K562 (cell line): ENCODE measurements at regions not wholly inside any gene's neighbourhood (a gene's known extent, or its start where the extent isn't known, plus 50 kb on each side); places are given as distances from the start of the nearest gene placed in this dataset.

Source experiments
- ATAC-seq: fragments of 200-7000 bp; cut with Tn5 transposase; 3 replicates; pipeline ENCODE4 v1.9.1; 2020; ENCODE audit warnings: moderate library complexity
- BruUV-seq: library from RNA; stranded (reverse); fragments of 400-500 nt; replicated peaks from 2 replicates; lab custom pipeline; 2021; lab: Mats Ljungman, UMichigan
- CTCF ChIA-PET: fragments of 300-600 bp; formaldehyde crosslinking; extraction: SDS; loops from one replicate; lab custom pipeline; 2021; ENCODE audit warnings: low intra/inter-chr PET ratio; lab: Yijun Ruan, JAX
- POLR2A ChIA-PET: fragments of 300-600, 350-650 bp; sonication (Branson Sonifier 250); formaldehyde crosslinking; extraction: SDS; loops from one replicate; lab custom pipeline; 2021; ENCODE audit warnings: antibody characterized with exemption, inconsistent platforms; lab: Yijun Ruan, JAX
- DNase-seq, 4 experiments: peaks; one replicate each; pipeline versions ENCODE4 v3.0.0 to v3.0.0-alpha.2; 2011 to 2018; ENCODE audit warnings: low spot score in 3 of 4, mixed read lengths in 3 of 4; ENCODE audit errors: extremely low read depth in 1 of 4
- FAIRE-seq: peaks from 2 replicates; lab custom pipeline; 2011; peaks lifted over from hg19 to GRCh38; lab: Jason Lieb, UNC
- H2AFZ ChIP-seq: 2 replicates; pipeline ENCODE4 v1.6.0; 2011; ENCODE audit warnings: low read depth, low read length, control low read depth, inconsistent platforms
- H3K27ac ChIP-seq: fragments of 200-600 bp; 3 replicates; pipeline ENCODE4 v1.8.0; 2011; ENCODE audit warnings: low read depth, mild to moderate bottlenecking, control low read depth, inconsistent platforms, low read length, moderate library complexity, mixed read lengths; ENCODE audit errors: extremely low read depth
- H3K27me3 ChIP-seq, 2 experiments: fragments of 300-600 bp in 1 of 2; 2 replicates in 1 of 2; 3 replicates in 1 of 2; pipeline versions ENCODE4 v1.6.0 to v1.8.0; 2011; ENCODE audit warnings: inconsistent platforms in 2 of 2, low read length in 2 of 2, mild to moderate bottlenecking in 1 of 2, mixed read lengths in 1 of 2, moderate library complexity in 1 of 2; ENCODE audit not compliant: control insufficient read depth in 2 of 2, insufficient read depth in 2 of 2
- H3K36me3 ChIP-seq: fragments of 300-600 bp; 3 replicates; pipeline ENCODE4 v1.8.0; 2011; ENCODE audit warnings: mild to moderate bottlenecking, low read length, inconsistent platforms; ENCODE audit not compliant: control insufficient read depth, insufficient read depth
- H3K4me1 ChIP-seq, 2 experiments: fragments of 200-600 bp in 1 of 2; replicated peaks in 1 of 2; 2 replicates in 1 of 2; 3 replicates in 1 of 2; pipeline versions ENCODE4 v1.5.1 to v1.8.0; 2011; ENCODE audit warnings: inconsistent platforms in 2 of 2, low read length in 2 of 2, mild to moderate bottlenecking in 1 of 2, mixed read lengths in 1 of 2, moderate library complexity in 1 of 2; ENCODE audit not compliant: control insufficient read depth in 2 of 2, insufficient read depth in 2 of 2
- H3K4me2 ChIP-seq: 2 replicates; pipeline ENCODE4 v1.6.1; 2011; ENCODE audit warnings: low read length, control low read depth, inconsistent platforms, mixed read lengths; ENCODE audit not compliant: insufficient read depth
- H3K4me3 ChIP-seq: fragments of 200-600 bp; sonication (generic), shearing (Covaris generic); 2 replicates; pipeline ENCODE4 v1.5.1; 2016; ENCODE audit warnings: control low read depth, inconsistent platforms
- H3K79me2 ChIP-seq: fragments of 200-600 bp; 3 replicates; pipeline ENCODE4 v1.8.0; 2011; ENCODE audit warnings: low read length, inconsistent platforms; ENCODE audit not compliant: control insufficient read depth, insufficient read depth
- H3K9ac ChIP-seq, 2 experiments: 2 replicates each; pipeline versions ENCODE4 v1.6.0 to v1.6.1; 2011; ENCODE audit warnings: low read depth in 2 of 2, low read length in 2 of 2, control low read depth in 1 of 2, inconsistent platforms in 1 of 2, mild to moderate bottlenecking in 1 of 2, mixed read lengths in 1 of 2; ENCODE audit not compliant: insufficient read depth in 1 of 2
- H3K9me1 ChIP-seq: one replicate; pipeline ENCODE4 v1.6.0; 2011; ENCODE audit warnings: inconsistent platforms, mild to moderate bottlenecking, low read length, moderate library complexity; ENCODE audit not compliant: control insufficient read depth, insufficient read depth
- H3K9me3 ChIP-seq: replicated peaks from 2 replicates; pipeline ENCODE4 v1.5.1; 2011; ENCODE audit warnings: low read depth, low read length, inconsistent platforms; ENCODE audit not compliant: control insufficient read depth, insufficient read depth
- H4K20me1 ChIP-seq: replicated peaks from 2 replicates; pipeline ENCODE4 v1.6.1; 2011; ENCODE audit warnings: low read length, inconsistent platforms, mixed read lengths; ENCODE audit not compliant: control insufficient read depth, insufficient read depth
- C11orf30 ChIP-seq: fragments of 450-650 bp; IDR thresholded peaks from 2 replicates; pipeline ENCODE4 v1.6.1; 2016; ENCODE audit warnings: low read depth, mild to moderate bottlenecking
- CBX3 ChIP-seq, 2 experiments: IDR thresholded peaks; 1 replicate in 1 of 2; 2 replicates in 1 of 2; pipeline ENCODE4 v1.6.1; 2012; ENCODE audit warnings: inconsistent platforms in 2 of 2, low read length in 2 of 2, borderline replicate concordance in 1 of 2, control low read depth in 1 of 2
- FOXP1 ChIP-seq: sonication (generic); formaldehyde crosslinking; IDR thresholded peaks from 2 replicates; pipeline ENCODE4 v1.8.0; 2022; ENCODE audit warnings: mild to moderate bottlenecking, missing genetic modification reagents
- HDAC2 ChIP-seq: fragments of 450-650 bp; IDR thresholded peaks from 2 replicates; pipeline ENCODE4 v1.6.1; 2016; ENCODE audit warnings: mild to moderate bottlenecking
- LEF1 ChIP-seq: fragments of 450-650 bp; IDR thresholded peaks from 2 replicates; pipeline ENCODE4 v1.6.1; 2016; ENCODE audit warnings: mild to moderate bottlenecking
- NCOA4 ChIP-seq: fragments of 450-650 bp; IDR thresholded peaks from 2 replicates; pipeline ENCODE4 v1.6.1; 2018; ENCODE audit warnings: mild to moderate bottlenecking; ENCODE audit not compliant: partially characterized antibody
- NCOA6 ChIP-seq: fragments of 450-650 bp; IDR thresholded peaks from 2 replicates; pipeline ENCODE4 v1.6.1; 2017; ENCODE audit warnings: mild to moderate bottlenecking
- OTX1 ChIP-seq: fragments of 450-650 bp; formaldehyde crosslinking; IDR thresholded peaks from 2 replicates; pipeline ENCODE4 v1.4.0; 2022; ENCODE audit warnings: mild to moderate bottlenecking
- POLR2AphosphoS2 ChIP-seq: IDR thresholded peaks from 2 replicates; pipeline ENCODE4 v1.6.1; 2012; ENCODE audit warnings: low read length, improper control_type of control experiment
- SMAD4 ChIP-seq: fragments of 250-450 bp; sonication (Bioruptor Pico); conservative IDR thresholded peaks from 2 replicates; pipeline ENCODE4 v1.8.0; 2021; ENCODE audit warnings: inconsistent platforms, mild to moderate bottlenecking, moderate library complexity
- ZFP36 ChIP-seq: fragments of 150-350 bp; IDR thresholded peaks from 2 replicates; pipeline ENCODE4 v1.6.1; 2018; ENCODE audit warnings: low read length, low read depth; ENCODE audit not compliant: partially characterized antibody
- ZNF217 ChIP-seq: sonication (generic); formaldehyde crosslinking; IDR thresholded peaks from 2 replicates; pipeline ENCODE4 v1.8.0; 2022; ENCODE audit warnings: mild to moderate bottlenecking, missing genetic modification reagents
- WGBS: fragments of 100-300 bp; shearing (Covaris generic); methylation state at CpG from one replicate; pipeline ENCODE4 v1.1.6; 2016; ENCODE audit warnings: low coverage, mixed read lengths; ENCODE audit not compliant: insufficient coverage; ENCODE audit errors: missing lambda C conversion rate; 5-methylcytosine and 5-hydroxymethylcytosine counted together
- in situ Hi-C: fragments of 300-500 bp; cut with MboI; formaldehyde crosslinking; loops from 4 replicates; pipeline ENCODE4 v1.15.0; 2018; ENCODE audit warnings: inconsistent platforms, mixed read lengths
- intact Hi-C: fragments of 100-400 bp; cut with micrococcal nuclease; formaldehyde crosslinking; loops from 2 replicates; pipeline ENCODE4 v1.14.2; 2022
- TF ChIP-seq, protein P1 (sequence below), 2 experiments: fragments of 450-650 bp; IDR thresholded peaks; 2 replicates each; pipeline ENCODE4 v1.6.1; 2016
- TF ChIP-seq, protein P2 (sequence below): fragments of 200-800 bp; sonication (Bioruptor generic); IDR thresholded peaks from 2 replicates; pipeline ENCODE4 v1.6.1; 2017; ENCODE audit warnings: missing genetic modification characterization, missing compliant biosample characterization
- TF ChIP-seq, protein P3 (sequence below): sonication (generic); formaldehyde crosslinking; IDR thresholded peaks from 2 replicates; pipeline ENCODE4 v1.8.0; 2023; ENCODE audit warnings: mild to moderate bottlenecking, missing genetic modification reagents
- TF ChIP-seq, protein P4 (sequence below): fragments of 450-650 bp; IDR thresholded peaks from 2 replicates; pipeline ENCODE4 v1.6.1; 2016; ENCODE audit warnings: antibody characterized with exemption
- TF ChIP-seq, protein P5 (sequence below): fragments of 250-450 bp; sonication (Bioruptor Pico); IDR thresholded peaks from 2 replicates; pipeline ENCODE4 v1.8.0; 2021; ENCODE audit warnings: moderate library complexity, mild to moderate bottlenecking, inconsistent platforms

DNA sequence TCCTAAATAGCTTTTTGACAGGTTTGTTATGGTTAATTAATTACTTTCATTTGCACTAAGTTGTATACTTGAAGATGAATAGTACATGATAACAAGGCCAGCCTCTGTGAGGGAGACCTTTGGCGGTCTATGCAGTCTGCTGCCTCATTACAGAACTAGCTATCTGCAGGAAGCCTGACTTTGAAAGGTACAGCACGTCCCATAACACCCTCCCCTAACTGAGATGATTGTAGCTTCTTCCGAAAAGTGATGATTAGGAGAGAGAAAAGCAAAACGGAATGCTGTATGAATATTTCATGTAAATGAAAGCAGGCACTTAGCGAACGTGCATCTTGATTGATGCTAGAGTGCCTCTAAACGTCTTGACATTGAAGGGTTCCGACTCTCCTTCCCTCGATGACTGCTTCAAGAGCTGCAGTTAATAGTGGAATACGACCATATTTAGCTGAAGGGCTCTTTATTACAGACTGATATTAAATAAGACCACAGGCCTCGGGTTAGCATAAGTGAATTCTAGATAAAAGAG is 116.2 kb upstream of the TMCO5A start:
- no peaks in the 10 kb centered on the region for H4K20me1 ChIP-seq
- H3K36me3 ChIP-seq: no peaks in the 10 kb centered on the region
- no peaks in the 10 kb centered on the region for H3K27me3 ChIP-seq
- no peak overlapping the region for H3K27ac ChIP-seq
- WGBS: 1% methylated on average over 11 of the region's 11 CpGs
- ATAC-seq (no peak), FAIRE-seq (no peak)
- no peaks in the 10 kb centered on the region for H3K79me2 ChIP-seq
- POLR2A ChIA-PET: no interaction called here
- no peak overlapping the region for H3K9ac ChIP-seq
- no peaks in the 10 kb centered on the region for H3K4me1 ChIP-seq
- H3K4me2 ChIP-seq: no peak overlapping the region
- intact Hi-C loops: no loop called here
- no peak overlapping the region for H3K4me3 ChIP-seq
- TF ChIP-seq SMAD4 (CRISPR knock-in tag) (no peak), CBX3 (IDR thresholded peaks at IDR 0.05; ENCODE audit: borderline replicate concordance in 1 of 2, low read length in 2 of 2) (no peak), HDAC2 (no peak), POLR2AphosphoS2 (no peak), LEF1 (no peak), ZNF217 (CRISPR knock-in tag) (no peak), NCOA4 (no peak), OTX1 (CRISPR knock-in tag) (no peak), NCOA6 (no peak), C11orf30 (no peak), ZFP36 (no peak), FOXP1 (CRISPR knock-in tag) (no peak)
- TF ChIP-seq, protein P1, sequence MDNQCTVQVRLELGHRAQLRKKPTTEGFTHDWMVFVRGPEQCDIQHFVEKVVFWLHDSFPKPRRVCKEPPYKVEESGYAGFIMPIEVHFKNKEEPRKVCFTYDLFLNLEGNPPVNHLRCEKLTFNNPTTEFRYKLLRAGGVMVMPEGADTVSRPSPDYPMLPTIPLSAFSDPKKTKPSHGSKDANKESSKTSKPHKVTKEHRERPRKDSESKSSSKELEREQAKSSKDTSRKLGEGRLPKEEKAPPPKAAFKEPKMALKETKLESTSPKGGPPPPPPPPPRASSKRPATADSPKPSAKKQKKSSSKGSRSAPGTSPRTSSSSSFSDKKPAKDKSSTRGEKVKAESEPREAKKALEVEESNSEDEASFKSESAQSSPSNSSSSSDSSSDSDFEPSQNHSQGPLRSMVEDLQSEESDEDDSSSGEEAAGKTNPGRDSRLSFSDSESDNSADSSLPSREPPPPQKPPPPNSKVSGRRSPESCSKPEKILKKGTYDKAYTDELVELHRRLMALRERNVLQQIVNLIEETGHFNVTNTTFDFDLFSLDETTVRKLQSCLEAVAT (IDR thresholded peaks at IDR 0.05): no peak
- TF ChIP-seq, protein P2, sequence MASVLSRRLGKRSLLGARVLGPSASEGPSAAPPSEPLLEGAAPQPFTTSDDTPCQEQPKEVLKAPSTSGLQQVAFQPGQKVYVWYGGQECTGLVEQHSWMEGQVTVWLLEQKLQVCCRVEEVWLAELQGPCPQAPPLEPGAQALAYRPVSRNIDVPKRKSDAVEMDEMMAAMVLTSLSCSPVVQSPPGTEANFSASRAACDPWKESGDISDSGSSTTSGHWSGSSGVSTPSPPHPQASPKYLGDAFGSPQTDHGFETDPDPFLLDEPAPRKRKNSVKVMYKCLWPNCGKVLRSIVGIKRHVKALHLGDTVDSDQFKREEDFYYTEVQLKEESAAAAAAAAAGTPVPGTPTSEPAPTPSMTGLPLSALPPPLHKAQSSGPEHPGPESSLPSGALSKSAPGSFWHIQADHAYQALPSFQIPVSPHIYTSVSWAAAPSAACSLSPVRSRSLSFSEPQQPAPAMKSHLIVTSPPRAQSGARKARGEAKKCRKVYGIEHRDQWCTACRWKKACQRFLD (CRISPR knock-in tag): no peak
- TF ChIP-seq, protein P3, sequence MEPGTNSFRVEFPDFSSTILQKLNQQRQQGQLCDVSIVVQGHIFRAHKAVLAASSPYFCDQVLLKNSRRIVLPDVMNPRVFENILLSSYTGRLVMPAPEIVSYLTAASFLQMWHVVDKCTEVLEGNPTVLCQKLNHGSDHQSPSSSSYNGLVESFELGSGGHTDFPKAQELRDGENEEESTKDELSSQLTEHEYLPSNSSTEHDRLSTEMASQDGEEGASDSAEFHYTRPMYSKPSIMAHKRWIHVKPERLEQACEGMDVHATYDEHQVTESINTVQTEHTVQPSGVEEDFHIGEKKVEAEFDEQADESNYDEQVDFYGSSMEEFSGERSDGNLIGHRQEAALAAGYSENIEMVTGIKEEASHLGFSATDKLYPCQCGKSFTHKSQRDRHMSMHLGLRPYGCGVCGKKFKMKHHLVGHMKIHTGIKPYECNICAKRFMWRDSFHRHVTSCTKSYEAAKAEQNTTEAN (CRISPR knock-in tag): no peak
- TF ChIP-seq, protein P4, sequence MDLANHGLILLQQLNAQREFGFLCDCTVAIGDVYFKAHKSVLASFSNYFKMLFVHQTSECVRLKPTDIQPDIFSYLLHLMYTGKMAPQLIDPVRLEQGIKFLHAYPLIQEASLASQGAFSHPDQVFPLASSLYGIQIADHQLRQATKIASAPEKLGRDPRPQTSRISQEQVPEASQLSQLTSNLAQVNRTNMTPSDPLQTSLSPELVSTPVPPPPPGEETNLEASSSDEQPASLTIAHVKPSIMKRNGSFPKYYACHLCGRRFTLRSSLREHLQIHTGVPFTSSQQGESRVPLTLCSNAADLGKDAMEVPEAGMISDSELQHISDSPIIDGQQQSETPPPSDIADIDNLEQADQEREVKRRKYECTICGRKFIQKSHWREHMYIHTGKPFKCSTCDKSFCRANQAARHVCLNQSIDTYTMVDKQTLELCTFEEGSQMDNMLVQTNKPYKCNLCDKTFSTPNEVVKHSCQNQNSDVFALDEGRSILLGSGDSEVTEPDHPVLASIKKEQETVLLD: no peak
- TF ChIP-seq, protein P5, sequence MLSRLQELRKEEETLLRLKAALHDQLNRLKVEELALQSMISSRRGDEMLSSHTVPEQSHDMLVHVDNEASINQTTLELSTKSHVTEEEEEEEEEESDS (CRISPR knock-in tag): no peak
- TF ChIP-seq, all 486 proteins: peak for 0
- Histone ChIP-seq H3K9me3 (no peaks in the 10 kb centered on the region), H3K9me1 (no peaks in the 10 kb centered on the region), H2AFZ (no peak overlapping the region)
- CTCF ChIA-PET: no interaction called here
- in situ Hi-C loops: no loop called here
- no TSS peak for BruUV-seq
- DNase-seq: no peak
